Dermis blood vessel endothelial cell (primary cell): ENCODE measurements at regions not wholly inside any gene's neighbourhood (a gene's known extent, or its start where the extent isn't known, plus 50 kb on each side); places are given as distances from the start of the nearest gene placed in this dataset.

Experiments used
- DNase-seq: peaks from one replicate; pipeline ENCODE4 v3.0.0; 2010

DNA sequence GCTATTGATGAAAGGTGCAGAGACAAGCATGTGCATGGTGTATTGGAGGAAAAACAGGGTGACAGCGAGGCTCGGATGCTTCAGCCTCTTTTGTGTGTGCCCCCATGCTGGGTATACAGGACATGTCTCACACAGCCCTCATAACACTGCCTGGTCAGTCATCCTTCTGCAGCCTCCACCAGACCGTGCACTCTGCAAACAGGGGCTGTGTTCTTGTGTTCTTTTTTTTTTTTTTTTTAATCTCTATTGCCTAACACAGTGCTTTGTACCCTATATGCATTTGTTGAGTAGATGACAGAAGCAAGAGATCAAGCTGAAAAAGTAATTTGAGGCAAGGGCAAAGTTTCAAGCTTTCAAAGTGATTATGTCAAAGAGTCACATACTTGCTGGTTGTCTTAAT lies 367.2 kb upstream of the SLITRK1 start:
- no peak for DNase-seq

DNA sequence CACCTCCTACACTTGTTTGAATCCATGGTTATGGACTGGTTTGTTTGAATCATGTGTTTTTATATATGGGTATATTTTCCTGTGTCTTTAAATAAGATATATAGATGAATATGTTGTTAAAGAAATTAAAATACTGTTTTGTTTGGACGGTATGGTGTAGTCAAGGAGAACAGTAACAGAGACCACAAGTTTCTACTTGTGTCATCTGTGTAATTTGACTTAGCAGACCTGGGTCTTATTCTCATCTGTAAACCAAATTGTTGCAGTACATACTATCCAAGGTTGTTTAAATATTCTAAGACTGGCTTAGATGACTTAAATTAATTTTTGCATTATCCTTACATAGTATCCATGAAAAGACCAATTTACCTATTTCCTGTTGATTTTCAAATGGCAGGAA lies 361.1 kb upstream of the SLITRK1 start:
- no peak for DNase-seq

DNA sequence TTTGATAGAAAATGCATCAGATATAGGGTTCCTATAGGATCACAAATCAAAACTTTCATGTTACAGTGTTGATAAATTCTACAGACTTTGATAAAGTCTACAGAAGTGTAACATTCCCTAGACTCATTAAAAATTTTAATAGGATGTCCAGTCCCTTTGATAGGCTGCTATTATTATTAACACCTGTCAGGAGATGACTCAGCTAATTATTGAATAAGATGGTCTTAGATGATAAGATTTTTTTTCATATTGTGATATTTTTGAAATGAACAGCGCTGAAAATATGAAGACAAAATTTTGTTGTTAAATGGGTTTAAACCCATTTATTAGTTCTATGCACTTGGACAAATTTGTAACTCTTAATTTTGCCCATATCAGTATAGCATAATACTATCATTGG lies 356.8 kb upstream of the SLITRK1 start:
- no peak for DNase-seq

DNA sequence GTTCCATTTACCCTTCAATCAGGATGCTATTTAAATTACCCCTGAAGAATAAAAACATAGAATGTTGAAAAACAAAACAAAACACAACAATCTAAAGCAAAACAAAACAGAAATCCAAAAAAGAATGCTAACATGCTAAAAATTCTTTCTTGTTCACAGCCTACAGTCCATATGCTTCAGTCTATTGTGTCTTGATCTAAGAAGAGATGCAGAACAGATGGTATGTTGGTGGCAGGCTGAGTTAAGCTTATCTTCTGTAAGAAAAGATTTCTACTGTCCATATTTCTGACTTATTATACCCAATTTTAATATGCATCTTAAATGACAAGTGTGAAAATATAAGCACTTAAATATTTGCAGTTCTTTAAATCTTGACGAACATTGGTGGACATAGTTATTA lies 356.1 kb upstream of the SLITRK1 start:
- no peak for DNase-seq

DNA sequence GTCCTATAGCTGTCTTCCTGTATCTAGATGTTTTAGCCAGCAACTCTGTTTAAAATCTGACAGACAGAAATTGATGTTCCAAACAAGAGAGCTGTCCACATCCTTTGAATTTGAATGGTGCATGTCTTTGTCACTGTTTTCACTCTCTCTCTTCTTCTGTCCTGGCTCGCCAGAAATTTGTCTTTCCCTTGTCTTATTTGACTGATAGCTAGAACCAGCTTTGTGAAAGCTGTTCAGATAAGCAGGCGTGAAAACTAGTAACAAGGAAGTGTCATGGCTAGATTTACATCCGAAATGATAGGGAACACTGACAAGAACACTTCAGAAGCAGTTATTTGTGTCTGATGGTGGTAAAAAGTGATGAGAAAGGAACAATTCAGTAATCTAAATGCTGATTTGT lies 354.9 kb upstream of the SLITRK1 start:
- DNase-seq = no peak

DNA sequence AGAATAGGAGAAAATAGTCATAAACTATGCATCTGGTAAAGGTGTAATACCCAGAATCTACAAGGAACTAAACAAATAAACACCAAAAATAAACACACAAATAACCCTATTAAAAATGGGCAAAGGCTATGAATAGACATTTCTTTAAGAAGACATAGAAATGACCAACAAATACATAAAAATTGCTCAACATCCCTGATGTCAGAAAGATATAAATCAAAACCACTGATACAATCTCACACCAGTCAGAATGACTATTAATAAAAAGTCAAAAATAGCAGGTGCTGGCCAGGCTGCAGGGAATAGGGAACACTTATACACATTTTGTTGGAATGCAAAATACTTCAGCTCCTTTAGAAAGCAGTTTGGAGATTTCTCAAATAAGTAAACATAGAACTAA lies 352.1 kb upstream of the SLITRK1 start:
- no peak for DNase-seq

DNA sequence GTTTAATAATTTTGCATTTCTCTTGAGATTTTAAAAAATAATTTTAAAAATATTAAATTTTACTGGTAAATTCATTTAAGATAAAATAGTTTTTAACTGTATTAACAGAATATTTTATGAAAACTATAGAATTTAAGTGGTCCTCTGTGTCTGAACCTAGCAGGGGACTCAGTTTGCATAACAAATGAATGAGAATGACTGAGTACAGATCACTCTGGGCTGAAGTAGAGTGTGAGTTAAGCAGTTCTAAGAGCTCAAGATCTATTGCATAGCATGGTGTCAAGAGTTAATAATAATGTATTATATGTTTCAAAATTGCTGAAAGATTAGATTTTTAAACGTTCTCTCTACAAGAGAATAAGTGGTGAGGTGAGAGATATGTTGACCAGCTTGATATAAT lies 348.3 kb upstream of the SLITRK1 start:
- no peak for DNase-seq

DNA sequence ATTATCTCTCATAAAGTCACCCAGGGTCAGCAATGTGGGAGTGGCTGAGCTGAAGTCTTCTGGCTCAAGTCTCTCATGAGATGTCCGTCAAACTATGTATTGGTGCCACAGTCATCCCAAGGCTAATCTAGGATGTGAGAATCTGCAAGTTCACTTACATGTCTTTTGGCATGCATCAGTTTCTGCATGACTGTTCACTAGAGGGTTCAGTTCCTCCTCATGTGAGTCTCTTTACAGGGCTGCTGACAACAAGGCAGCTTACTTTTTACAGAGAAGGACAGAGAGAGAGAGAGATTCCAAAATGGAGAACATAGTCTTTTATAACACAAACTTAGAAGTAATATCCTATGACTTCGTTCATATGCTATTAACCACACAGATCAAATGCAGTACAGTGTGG lies 328.8 kb upstream of the SLITRK1 start:
- DNase-seq = no peak

DNA sequence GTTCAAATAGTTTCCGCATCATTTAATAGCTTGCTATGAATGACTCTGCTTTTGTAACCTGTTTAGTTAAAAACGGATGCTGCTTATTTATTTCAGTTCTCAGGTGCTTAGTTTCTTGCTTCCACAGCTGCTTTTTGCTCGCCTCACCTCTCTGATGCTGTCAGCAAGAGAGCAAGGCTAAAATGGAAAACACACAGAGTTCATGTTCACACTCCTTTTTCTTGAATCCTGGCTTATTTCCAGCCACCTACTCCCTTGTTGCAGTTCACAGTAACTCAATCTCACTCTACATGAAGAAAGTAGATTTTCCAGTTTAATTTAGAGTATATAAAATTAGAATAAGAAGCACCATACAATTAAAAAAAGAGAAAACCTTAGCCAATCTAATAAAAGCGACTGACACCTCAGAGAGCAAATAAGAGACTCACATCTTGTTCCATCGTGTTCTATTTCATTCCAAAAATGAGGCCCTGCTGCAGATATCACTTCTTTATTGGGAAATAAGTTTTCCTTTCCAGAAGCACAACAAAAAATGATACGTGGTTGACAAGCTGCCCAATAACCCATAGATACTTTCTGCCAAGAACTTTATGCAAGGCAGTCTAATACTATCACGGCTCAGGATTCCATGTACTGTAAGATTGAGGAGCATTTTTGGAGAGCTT lies 326.1 kb upstream of the SLITRK1 start:
- no peak for DNase-seq

DNA sequence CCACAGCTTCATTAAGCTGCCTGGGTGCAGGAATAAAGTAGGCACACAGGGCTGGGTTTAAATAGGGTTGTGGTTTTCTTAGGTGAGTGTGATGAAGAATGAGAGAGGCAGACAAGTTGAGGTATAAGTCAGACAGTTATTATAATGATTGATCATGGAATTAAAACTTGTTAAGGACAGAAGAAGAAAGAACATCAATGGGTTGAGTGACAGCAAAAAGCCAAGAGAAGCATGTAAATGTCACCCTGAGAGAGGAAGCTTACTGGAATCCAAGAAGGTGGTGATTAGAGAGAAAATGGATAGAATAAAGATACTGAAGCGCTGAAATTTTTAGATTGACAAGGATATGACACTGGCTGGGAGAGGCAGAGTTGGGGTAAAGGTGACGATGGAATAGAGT lies 325.2 kb upstream of the SLITRK1 start:
- no peak for DNase-seq

DNA sequence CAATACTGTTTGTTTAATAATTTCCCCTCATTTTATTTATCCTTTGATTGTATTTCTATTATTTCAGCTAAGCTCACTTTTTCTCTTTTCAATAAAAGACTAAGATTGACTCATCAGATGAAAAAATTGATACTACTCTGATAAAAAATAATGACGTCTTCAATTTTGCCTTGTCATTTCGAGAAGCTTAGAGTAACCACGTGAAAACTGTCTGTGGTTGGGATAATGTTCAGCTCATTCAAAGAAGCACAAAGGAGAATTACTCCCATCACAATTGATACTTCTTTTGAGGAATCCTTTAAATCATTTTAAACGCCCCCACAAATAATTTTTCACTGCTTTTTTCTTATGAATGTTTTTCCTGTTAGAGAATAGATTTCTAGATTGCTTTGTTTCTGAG lies 318.7 kb upstream of the SLITRK1 start:
- no peak for DNase-seq

DNA sequence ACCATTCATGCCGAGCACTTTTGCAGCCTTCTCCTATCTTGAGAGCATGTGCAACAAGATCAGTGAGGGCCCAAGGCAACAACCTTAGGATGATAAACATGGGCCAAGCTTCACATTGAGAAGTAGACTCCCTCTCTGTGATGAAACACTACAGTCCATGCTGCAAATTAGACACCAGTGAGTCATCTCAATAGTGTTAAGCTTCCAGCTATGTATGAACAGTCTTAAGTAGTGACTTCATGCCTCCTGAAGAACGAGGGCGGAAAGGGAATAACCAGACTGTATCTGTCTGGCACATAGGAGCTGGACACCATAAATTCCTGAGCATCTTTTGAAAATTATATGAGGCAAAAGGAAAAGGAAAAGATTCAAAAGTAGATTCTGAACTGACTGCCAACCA lies 309.9 kb upstream of the SLITRK1 start:
- no peak for DNase-seq

DNA sequence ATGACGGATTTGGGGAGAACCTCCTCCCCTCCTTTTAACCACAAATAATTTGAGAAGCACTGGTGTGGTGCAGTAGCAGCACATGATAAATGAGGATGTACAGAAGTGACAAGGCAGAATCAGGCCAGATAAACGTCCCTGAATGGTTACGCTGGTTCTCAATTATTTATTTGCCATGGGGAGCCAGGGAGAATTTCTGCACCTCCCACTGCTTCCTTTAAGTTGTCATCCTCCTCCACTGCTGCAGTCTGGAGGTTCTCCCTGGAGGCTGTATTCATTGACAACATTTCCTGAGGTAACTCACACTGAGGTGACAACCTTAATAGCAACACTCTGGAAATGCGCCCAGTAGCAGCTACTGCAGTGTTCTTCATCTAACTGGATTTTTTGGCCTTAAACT lies 308.9 kb upstream of the SLITRK1 start:
- no peak for DNase-seq

DNA sequence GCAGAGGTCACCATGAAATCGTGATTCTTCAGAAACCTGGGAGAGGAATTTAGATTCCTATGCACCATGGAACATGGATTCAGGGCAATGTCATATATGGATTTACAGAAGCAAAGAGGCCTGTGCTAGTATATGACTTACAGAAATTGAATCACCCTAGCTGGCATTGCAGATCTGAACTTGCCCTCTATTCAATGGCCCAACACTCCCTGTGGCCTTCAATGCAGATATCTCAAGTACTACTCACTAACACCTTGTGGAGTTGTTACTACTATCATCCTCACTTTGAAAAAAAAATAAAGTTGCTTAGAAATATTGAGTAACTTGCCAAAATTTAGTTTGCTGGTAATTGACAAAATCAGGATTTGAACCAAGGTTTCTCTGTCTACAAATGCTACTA lies 305.4 kb upstream of the SLITRK1 start:
- no peak for DNase-seq

DNA sequence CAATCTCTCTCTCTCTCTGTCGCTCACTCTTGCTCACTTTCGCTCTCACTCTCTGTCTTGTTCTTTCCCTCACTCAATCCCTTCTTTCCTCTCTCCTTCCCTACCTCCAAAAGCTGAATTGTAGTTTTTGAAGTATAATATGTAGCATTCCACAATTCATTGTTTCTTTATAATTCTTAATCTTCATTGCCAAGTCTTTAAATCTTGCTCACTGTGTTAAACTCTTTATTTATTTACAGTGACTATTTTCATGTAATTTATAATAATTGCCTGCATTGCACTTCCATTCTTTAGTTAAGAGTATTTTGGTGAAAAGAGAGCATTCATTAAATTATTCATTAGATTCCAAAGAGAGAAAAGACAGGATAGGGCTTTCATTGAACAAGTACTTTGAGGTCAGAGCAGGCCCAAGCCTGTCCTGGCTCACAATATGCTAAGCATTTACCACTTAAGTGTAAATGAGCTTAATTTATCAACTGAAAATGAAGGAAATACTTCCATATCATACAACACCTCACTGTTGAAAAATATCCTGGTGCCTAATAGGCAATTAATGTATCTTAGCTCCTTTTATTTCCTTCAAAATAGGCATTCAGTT lies 257.4 kb upstream of the SLITRK1 start:
- DNase-seq = no peak

DNA sequence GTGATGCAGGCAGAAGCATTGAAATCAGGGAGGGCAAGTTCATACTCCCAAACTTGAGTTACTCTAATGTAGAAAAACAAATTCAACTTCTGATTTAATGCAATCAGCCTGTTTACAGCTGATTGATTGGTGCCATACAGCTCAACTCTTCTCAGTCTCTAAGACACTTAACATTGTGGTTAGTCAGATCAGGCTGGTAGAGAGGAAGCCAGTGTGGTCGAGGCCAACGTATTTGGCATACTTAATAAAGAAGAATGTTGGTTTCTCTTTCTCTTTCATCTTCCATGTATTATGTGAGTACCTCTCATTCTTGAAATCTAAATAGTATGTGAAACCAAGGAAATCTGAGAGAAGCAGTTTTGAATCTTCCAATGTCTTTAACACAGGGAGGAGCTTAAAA lies 255.0 kb upstream of the SLITRK1 start:
- DNase-seq = no peak

DNA sequence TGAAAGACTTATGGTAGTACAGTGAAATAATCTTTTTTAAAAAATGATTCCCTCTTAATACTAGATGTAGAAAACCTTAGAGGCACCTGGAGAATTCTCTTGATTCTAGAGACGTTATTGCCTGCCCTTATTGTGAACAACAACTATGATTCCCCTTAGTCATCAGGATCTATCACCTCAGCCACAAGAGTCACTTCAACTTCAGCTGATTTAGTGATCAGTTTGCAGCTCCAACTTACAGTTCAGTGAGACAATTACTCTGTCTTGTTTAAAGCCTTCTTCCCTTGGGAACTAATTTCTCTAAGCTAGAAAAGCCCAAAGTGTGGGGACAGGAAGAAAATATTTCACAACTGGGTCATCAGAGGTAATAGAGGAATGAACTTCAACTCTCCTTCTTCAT lies 254.3 kb upstream of the SLITRK1 start:
- DNase-seq = no peak

DNA sequence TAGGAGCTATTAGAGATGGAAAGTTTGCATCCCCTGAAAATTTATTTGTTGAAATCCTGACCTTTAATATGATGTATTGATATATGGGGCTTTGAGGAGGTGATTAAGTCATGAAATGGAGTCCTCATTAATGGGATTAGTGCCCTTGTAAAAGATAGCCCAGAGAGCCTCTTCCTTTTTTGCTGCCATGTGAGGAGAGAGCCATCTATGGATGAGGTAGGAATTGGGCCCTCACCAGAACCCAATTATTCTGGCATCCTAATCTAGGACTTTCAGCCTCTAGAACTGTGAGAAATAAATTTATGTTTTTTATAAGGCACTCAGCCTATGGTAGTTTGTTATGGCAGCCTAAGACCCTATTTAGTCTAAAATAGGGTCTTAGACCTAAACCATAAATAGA lies 250.2 kb upstream of the SLITRK1 start:
- no peak for DNase-seq

DNA sequence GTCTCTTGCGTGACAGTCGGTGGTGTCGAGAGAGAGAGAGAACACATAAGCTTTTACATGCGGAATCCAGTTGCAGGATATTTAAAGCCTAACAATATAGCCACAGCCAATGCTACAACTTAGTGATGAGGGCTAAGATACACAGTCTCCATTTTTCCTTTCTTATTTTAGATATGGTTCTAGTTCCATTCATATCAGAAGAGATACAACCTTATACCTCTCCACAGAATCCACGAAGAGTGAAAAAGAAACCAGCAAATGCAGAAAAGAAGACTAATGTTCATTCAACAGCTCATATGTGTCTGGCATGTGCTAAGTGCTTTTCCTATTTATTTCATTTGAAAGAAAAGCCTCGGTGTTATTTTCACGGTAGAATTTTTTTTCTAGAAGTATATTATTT lies 249.0 kb upstream of the SLITRK1 start:
- DNase-seq = no peak

DNA sequence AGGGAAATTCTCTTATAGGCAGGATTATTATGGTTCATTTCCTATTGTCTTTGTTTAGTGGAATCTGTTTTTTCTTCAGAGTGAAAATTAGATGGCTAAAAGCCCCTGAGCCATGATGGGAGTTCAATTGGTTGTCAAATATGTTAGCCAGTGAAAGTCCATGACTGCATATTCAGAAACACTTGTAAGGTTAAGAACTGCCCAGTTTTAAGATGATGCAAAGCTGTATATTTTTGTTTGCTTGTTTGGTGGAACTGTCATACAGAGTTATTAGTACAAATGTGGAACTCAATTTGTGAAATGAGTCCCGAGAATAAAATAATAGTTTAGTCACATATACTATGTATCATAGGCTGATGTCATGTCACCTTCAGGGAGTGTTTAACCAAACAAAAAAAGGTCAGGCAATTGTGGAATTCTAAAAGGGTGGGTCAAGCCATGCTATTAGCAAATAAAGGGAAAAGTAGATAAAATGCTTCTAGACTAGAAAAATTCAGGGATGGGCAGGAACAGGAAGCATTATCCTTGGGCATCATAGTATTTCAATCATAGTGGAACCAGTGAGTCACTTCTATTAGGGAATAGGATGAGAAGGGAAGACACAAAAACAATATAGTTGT lies 248.3 kb upstream of the SLITRK1 start:
- DNase-seq = no peak

DNA sequence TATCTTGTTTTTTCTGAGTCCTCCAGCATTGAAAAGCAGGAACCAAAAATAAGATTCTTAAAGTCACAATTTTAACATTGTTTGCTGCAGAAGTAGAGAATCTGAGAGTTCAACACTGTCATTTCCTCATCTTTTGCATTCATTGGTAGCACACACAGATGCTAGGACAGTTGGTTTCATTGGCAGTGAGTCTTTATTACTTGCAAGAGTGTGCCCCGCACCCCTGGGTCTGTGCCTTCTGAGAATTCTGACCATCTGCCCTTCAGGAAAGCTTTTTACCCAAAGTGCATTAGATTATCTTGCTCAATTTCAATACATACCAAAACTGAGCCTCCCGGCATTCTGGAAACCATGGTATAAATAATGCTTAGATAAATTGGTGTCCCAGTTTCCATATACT lies 247.7 kb upstream of the SLITRK1 start:
- DNase-seq = no peak

DNA sequence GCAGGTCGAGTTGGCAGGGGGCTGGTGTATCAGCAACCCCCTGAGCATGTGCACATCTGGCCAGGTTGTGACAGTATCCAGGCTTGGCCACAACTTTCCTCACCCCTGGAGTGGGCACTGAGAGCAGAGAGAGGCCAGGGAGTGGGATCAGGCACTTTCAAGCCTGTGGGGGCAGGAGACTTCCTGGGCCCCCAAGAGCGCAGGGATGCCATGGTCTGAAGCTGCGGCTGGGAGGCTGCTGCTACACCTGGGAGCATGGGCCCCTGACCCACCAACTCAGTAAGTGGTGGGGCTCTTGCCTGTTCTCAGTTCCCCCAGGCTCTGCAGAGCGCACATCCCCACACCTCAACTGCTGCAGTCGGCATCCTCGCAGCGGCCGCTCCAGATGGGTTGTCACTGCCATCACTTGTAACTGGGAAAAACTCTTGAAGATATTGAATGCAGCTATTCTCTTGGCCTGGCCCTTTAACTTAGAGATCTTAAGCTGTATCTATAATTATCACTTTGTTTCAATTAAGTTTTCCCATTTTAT lies 245.4 kb upstream of the SLITRK1 start:
- DNase-seq = no peak

DNA sequence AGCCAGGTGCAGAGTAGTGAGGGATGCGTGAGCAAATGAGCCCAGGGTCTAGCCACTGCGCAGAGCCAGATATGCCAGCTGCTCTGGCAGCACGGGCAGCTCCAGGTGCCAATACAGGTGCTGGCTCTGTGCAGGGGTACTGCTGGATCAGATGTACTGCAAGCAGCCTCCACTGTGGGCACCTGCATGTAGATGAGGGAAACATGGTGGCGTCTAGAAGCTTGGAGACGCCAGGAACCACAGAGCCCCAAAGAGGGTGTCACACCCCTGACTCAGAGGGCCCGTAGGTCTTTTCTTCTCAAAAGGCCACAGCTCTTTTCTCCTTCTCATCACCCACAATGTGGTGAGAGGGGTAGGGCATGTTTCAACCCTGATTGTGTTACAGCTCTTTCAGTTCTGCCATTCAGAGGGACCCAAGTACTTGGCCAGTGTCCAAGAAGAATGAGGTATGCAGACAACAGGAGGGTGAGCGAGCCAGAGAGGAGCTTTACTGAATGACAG lies 244.4 kb upstream of the SLITRK1 start:
- DNase-seq = no peak

DNA sequence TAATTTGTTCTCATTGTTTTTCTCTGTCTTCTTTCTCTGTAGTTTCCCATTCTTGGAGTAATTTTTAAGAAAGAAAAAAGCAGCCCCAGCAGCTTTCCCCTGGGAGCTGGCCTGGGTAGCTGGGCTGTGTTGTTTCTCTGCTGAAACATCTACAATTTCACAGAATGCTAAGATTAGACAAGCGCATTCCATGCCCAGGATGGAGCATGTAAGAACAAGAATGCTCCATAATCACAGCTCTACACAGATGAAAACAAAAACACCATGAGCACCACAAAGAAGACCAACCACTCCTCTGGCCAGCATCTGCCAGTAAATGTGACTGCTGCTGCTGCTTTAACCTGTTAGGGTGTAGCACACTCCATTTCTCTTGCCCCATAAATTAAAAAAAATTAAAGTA lies 239.2 kb upstream of the SLITRK1 start:
- DNase-seq = no peak
